DND-41 (cell line): ENCODE measurements at regions not wholly inside any gene's neighbourhood (a gene's known extent, or its start where the extent isn't known, plus 50 kb on each side); places are given as distances from the start of the nearest gene placed in this dataset.

ENCODE experiments used
- ATAC-seq: fragments of 200-7000 bp; cut with Tn5 transposase; 3 replicates; pipeline ENCODE4 v1.9.1; 2021; ENCODE audit warnings: low read depth; ENCODE audit not compliant: insufficient read depth
- DNase-seq: peaks from one replicate; pipeline ENCODE4 v3.0.0-alpha.2; 2020
- H2AFZ ChIP-seq: 2 replicates; pipeline ENCODE4 v1.6.0; 2012; ENCODE audit warnings: low read depth, low read length
- H3K27ac ChIP-seq: 2 replicates; pipeline ENCODE4 v1.5.1; 2012; ENCODE audit warnings: low read length, inconsistent platforms
- H3K27me3 ChIP-seq: fragments of 200-600 bp; sonication (generic); 2 replicates; pipeline ENCODE4 v1.6.0; 2012; ENCODE audit warnings: low read length, mild to moderate bottlenecking, inconsistent platforms; ENCODE audit not compliant: insufficient read depth, poor library complexity
- H3K36me3 ChIP-seq: 2 replicates; pipeline ENCODE4 v1.5.1; 2012; ENCODE audit warnings: low read length, inconsistent platforms; ENCODE audit not compliant: insufficient read depth
- H3K4me1 ChIP-seq: 2 replicates; pipeline ENCODE4 v1.5.1; 2012; ENCODE audit warnings: mild to moderate bottlenecking, low read length; ENCODE audit not compliant: insufficient read depth
- H3K4me2 ChIP-seq: 2 replicates; pipeline ENCODE4 v1.6.0; 2012; ENCODE audit warnings: mild to moderate bottlenecking, moderate library complexity, low read length, inconsistent platforms; ENCODE audit not compliant: insufficient read depth
- H3K4me3 ChIP-seq, 2 experiments: fragments of 200-600 bp in 1 of 2; shearing (Covaris generic) in 1 of 2; 2 replicates each; pipeline ENCODE4 v1.5.1; 2012 to 2016; ENCODE audit warnings: inconsistent platforms in 2 of 2, low read length in 2 of 2, mild to moderate bottlenecking in 2 of 2, low read depth in 1 of 2, moderate library complexity in 1 of 2
- H3K79me2 ChIP-seq: 2 replicates; pipeline ENCODE4 v1.6.0; 2012; ENCODE audit warnings: low read length, inconsistent platforms; ENCODE audit not compliant: insufficient read depth
- H3K9ac ChIP-seq: 2 replicates; pipeline ENCODE4 v1.6.0; 2012; ENCODE audit warnings: low read depth, mild to moderate bottlenecking, inconsistent platforms, low read length, moderate library complexity
- H3K9me3 ChIP-seq: 2 replicates; pipeline ENCODE4 v1.5.1; 2012; ENCODE audit warnings: low read length, moderate library complexity, mild to moderate bottlenecking, inconsistent platforms; ENCODE audit not compliant: insufficient read depth, severe bottlenecking
- H4K20me1 ChIP-seq: 2 replicates; pipeline ENCODE4 v1.6.0; 2012; ENCODE audit warnings: low read length; ENCODE audit not compliant: insufficient read depth
- EZH2 ChIP-seq: IDR thresholded peaks from 3 replicates; pipeline ENCODE4 v1.6.1; 2012; ENCODE audit warnings: borderline replicate concordance, low read depth, mild to moderate bottlenecking, moderate library complexity, low read length, inconsistent platforms; ENCODE audit not compliant: severe bottlenecking
- TF ChIP-seq, protein P1 (sequence below): IDR thresholded peaks from 2 replicates; pipeline ENCODE4 v1.5.1; 2012; ENCODE audit warnings: borderline replicate concordance, low read length, moderate library complexity, mild to moderate bottlenecking; ENCODE audit not compliant: poor library complexity, severe bottlenecking; ENCODE audit errors: extremely low read depth

DNA sequence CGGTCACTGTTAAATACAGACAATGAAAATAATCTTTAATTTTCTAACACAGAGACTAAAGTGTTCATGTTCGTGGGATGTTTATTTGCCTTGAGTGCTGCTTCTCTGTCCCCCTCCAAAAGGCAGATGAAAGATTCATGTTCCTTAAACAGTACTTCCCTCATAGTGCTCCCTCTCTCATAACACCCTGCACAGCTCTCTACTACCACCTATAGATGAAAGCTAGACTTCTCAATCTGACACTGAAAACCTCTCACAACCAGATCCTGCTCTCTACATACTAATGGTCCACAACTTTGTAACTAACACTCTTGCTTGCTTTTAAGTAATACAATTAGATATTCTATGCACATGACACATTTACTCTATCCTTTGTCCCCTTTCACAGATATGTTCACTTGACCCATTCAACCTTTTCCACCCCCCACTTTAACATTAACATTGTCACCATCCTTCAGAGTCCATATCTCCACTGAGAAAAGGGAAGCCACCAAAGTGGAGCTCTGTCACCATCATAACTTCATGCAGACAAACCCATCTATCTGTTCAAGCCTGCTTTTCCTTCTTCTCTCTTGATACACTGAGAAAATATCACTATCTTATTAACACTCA lies 266.4 kb upstream of the USP15 start:
- Histone ChIP-seq H3K4me1 (no peaks in the 10 kb centered on the region), H3K9me3 (no peaks in the 10 kb centered on the region), H3K36me3 (no peaks in the 10 kb centered on the region), H3K79me2 (no peaks in the 10 kb centered on the region), H3K4me3 (no peak overlapping the region), H3K9ac (no peak overlapping the region), H3K4me2 (no peak overlapping the region), H2AFZ (no peak overlapping the region), H3K27ac (no peak overlapping the region), H4K20me1 (no peaks in the 10 kb centered on the region), H3K27me3 (peaks cover 3% of the 10 kb centered on the region)
- TF ChIP-seq EZH2, result no peak
- TF ChIP-seq, protein P1, sequence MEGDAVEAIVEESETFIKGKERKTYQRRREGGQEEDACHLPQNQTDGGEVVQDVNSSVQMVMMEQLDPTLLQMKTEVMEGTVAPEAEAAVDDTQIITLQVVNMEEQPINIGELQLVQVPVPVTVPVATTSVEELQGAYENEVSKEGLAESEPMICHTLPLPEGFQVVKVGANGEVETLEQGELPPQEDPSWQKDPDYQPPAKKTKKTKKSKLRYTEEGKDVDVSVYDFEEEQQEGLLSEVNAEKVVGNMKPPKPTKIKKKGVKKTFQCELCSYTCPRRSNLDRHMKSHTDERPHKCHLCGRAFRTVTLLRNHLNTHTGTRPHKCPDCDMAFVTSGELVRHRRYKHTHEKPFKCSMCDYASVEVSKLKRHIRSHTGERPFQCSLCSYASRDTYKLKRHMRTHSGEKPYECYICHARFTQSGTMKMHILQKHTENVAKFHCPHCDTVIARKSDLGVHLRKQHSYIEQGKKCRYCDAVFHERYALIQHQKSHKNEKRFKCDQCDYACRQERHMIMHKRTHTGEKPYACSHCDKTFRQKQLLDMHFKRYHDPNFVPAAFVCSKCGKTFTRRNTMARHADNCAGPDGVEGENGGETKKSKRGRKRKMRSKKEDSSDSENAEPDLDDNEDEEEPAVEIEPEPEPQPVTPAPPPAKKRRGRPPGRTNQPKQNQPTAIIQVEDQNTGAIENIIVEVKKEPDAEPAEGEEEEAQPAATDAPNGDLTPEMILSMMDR, result peak; percentile 66
- DNase-seq (no peak), ATAC-seq (peak; percentile 68; the same call in 2 of the 3 replicates)

DNA sequence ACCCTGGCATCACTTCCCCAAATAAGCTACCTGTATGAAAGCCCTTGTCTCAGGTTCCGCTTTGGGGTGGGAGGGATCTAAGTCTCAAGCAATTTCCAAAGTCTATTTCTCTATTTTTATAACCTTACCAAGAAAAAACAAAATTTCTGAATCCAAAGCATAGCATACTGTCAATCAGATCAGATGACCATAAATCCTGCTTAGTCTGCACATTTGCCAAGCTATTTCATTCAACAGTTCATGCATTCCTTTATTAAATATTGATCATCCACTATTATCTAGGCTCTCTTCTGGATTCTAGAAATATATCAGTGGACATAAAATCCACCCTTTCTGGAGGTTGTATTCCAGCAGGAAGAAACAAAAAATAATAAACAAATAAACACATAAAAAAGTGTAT lies 263.5 kb upstream of the USP15 start:
- ATAC-seq (no peak), DNase-seq (no peak)
- Histone ChIP-seq H3K4me2 (no peak overlapping the region), H4K20me1 (no peaks in the 10 kb centered on the region), H3K79me2 (no peaks in the 10 kb centered on the region), H3K4me1 (no peaks in the 10 kb centered on the region), H3K4me3 (no peak overlapping the region), H3K36me3 (no peaks in the 10 kb centered on the region), H3K9ac (no peak overlapping the region), H2AFZ (no peak overlapping the region), H3K27ac (no peak overlapping the region), H3K27me3 (peaks cover 2% of the 10 kb centered on the region), H3K9me3 (no peaks in the 10 kb centered on the region)
- TF ChIP-seq EZH2, result no peak
- TF ChIP-seq, protein P1, result no peak

DNA sequence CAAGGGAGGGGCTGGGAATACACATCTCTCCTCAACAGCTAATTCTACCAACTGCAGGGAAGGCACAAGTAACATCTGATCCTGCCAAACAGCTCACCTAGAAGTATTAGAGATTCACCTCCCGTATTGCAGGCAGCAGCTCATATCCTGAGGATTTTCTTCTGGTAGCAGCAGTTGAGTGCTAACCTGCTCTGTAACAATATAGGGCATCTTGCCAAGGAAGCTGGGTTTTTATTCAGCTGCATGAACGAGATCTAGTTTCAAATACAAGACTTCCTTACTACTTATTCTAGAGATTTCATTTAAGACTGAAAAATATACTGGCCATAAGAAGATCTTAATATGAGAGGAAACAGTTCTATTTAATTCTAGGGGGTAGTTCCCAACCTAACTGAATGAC lies 261.4 kb upstream of the USP15 start:
- Histone ChIP-seq H3K4me1 (no peaks in the 10 kb centered on the region), H3K4me3 (no peak overlapping the region), H3K27me3 (no peaks in the 10 kb centered on the region), H3K4me2 (no peak overlapping the region), H3K36me3 (no peaks in the 10 kb centered on the region), H3K9ac (no peak overlapping the region), H3K27ac (no peak overlapping the region), H4K20me1 (no peaks in the 10 kb centered on the region), H3K79me2 (no peaks in the 10 kb centered on the region), H3K9me3 (no peaks in the 10 kb centered on the region), H2AFZ (no peak overlapping the region)
- ATAC-seq (no peak), DNase-seq (no peak)
- TF ChIP-seq, protein P1, result no peak

DNA sequence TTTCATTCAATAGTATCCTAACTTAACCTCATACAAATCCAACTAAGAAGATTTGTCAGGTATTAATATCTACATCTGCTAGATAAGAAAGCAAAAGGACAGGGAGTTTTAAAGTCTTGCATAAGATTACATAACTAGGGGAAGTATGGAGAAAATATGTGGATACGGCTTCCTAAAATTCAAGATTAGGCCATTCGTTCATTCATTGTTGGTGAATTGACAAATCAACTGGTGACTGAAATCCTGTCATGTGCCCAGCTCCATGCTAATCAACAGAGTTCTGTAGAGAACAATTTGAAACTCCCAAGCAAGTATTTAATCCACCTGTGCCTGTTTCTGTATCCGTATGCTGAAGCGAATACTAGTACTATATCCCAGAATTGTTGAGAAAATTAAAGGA lies 260.9 kb upstream of the USP15 start:
- Histone ChIP-seq H3K79me2 (no peaks in the 10 kb centered on the region), H3K4me2 (no peak overlapping the region), H3K27ac (no peak overlapping the region), H3K4me3 (no peak overlapping the region), H3K4me1 (no peaks in the 10 kb centered on the region), H3K9me3 (no peaks in the 10 kb centered on the region), H3K36me3 (no peaks in the 10 kb centered on the region), H3K27me3 (no peaks in the 10 kb centered on the region), H4K20me1 (no peaks in the 10 kb centered on the region), H3K9ac (no peak overlapping the region), H2AFZ (no peak overlapping the region)
- no peak for DNase-seq
- TF ChIP-seq, protein P1, result no peak
- no peak for TF ChIP-seq EZH2
- ATAC-seq, result no peak
